H1 (cell line): ENCODE measurements at regions not wholly inside any gene's neighbourhood (a gene's known extent, or its start where the extent isn't known, plus 50 kb on each side); places are given as distances from the start of the nearest gene placed in this dataset.

Source experiments
- CTCF ChIA-PET: fragments of 300-600 bp; sonication (Branson Sonifier 250); formaldehyde crosslinking; loops from one replicate; lab custom pipeline; 2021; ENCODE audit not compliant: partially characterized antibody; lab: Charles Lee
- POLR2A ChIA-PET: fragments of 300-600 bp; sonication (Branson Sonifier 250); formaldehyde crosslinking; loops from one replicate; lab custom pipeline; 2021; ENCODE audit warnings: inconsistent platforms; ENCODE audit not compliant: partially characterized antibody; lab: Charles Lee
- DNase-seq, 2 experiments: peaks; one replicate each; pipeline versions ENCODE4 v3.0.0 to v3.0.0-alpha.2; 2010 to 2022; ENCODE audit warnings: low spot score in 2 of 2, low read depth in 1 of 2, mixed read lengths in 1 of 2
- FAIRE-seq: peaks from 2 replicates; lab custom pipeline; 2011; peaks lifted over from hg19 to GRCh38; lab: Jason Lieb, UNC
- H2AFZ ChIP-seq: 2 replicates; pipeline ENCODE4 v1.8.1; 2012; ENCODE audit warnings: low read length, inconsistent platforms
- H2AK5ac ChIP-seq: 2 replicates; pipeline ENCODE4 v1.6.1; 2013; ENCODE audit warnings: low read depth, low read length
- H2BK120ac ChIP-seq: replicated peaks from 2 replicates; pipeline ENCODE3; 2013; ENCODE audit warnings: low read depth, low read length, inconsistent platforms
- H2BK12ac ChIP-seq: 2 replicates; pipeline ENCODE4 v1.6.1; 2013; ENCODE audit warnings: low read depth, low read length
- H2BK15ac ChIP-seq: 2 replicates; pipeline ENCODE4 v1.6.1; 2013; ENCODE audit warnings: low read length
- H2BK20ac ChIP-seq: 2 replicates; pipeline ENCODE4 v1.6.1; 2013; ENCODE audit warnings: low read length
- H2BK5ac ChIP-seq: 2 replicates; pipeline ENCODE4 v1.6.1; 2013; ENCODE audit warnings: low read depth, low read length
- H3K14ac ChIP-seq: 2 replicates; pipeline ENCODE4 v1.6.1; 2013; ENCODE audit warnings: inconsistent platforms; ENCODE audit not compliant: insufficient read length
- H3K18ac ChIP-seq: 2 replicates; pipeline ENCODE4 v1.6.1; 2013; ENCODE audit warnings: low read length; ENCODE audit errors: extremely low read depth
- H3K23ac ChIP-seq: 2 replicates; pipeline ENCODE4 v1.6.1; 2013; ENCODE audit warnings: inconsistent platforms; ENCODE audit not compliant: insufficient read length
- H3K23me2 ChIP-seq: 2 replicates; pipeline ENCODE4 v1.6.1; 2013; ENCODE audit warnings: low read depth, low read length
- H3K27ac ChIP-seq: 2 replicates; pipeline ENCODE4 v1.6.1; 2011; ENCODE audit warnings: low read depth, low read length, inconsistent platforms
- H3K27me3 ChIP-seq, 4 experiments: replicated peaks in 1 of 4; 1 replicate in 1 of 4; 2 replicates in 3 of 4; pipeline versions ENCODE4 v1.6.1 to v1.8.1; 2011 to 2013; ENCODE audit warnings: low read length in 3 of 4, mild to moderate bottlenecking in 3 of 4, inconsistent platforms in 2 of 4, mixed read lengths in 2 of 4, moderate library complexity in 1 of 4; ENCODE audit not compliant: control insufficient read depth in 3 of 4, insufficient read depth in 3 of 4; ENCODE audit errors: extremely low read depth in 1 of 4
- H3K36me3 ChIP-seq, 4 experiments: 2 replicates each; pipeline versions ENCODE4 v1.6.1 to v1.8.1; 2011 to 2013; ENCODE audit warnings: mild to moderate bottlenecking in 4 of 4, low read length in 3 of 4, moderate library complexity in 2 of 4, control low read depth in 1 of 4, inconsistent platforms in 1 of 4; ENCODE audit not compliant: insufficient read depth in 4 of 4, control insufficient read depth in 2 of 4
- H3K4ac ChIP-seq: replicated peaks from 2 replicates; pipeline ENCODE3; 2013; ENCODE audit warnings: low read length, low read depth, mixed read lengths, inconsistent platforms; ENCODE audit not compliant: insufficient read length
- H3K4me1 ChIP-seq, 4 experiments: replicated peaks in 1 of 4; 1 replicate in 1 of 4; 2 replicates in 3 of 4; pipeline versions ENCODE4 v1.6.1 to v1.8.1; 2011 to 2013; ENCODE audit warnings: low read length in 3 of 4, inconsistent platforms in 2 of 4, mixed read lengths in 1 of 4; ENCODE audit not compliant: insufficient read depth in 4 of 4, control insufficient read depth in 3 of 4
- H3K4me2 ChIP-seq, 2 experiments: 2 replicates each; pipeline versions ENCODE4 v1.6.1 to v1.8.1; 2011 to 2013; ENCODE audit warnings: low read depth in 2 of 2, low read length in 2 of 2, control low read depth in 1 of 2, inconsistent platforms in 1 of 2, mild to moderate bottlenecking in 1 of 2; ENCODE audit not compliant: insufficient read depth in 1 of 2
- H3K4me3 ChIP-seq, 4 experiments: fragments of 200-600, 300-600 bp in 1 of 4; sonication (generic), shearing (Covaris generic), sonication (Bioruptor Twin) in 1 of 4; 2 replicates each; pipeline versions ENCODE4 v1.5.1 to v1.8.1; 2011 to 2016; ENCODE audit warnings: low read length in 4 of 4, low read depth in 3 of 4, control low read depth in 2 of 4, inconsistent platforms in 2 of 4, mild to moderate bottlenecking in 2 of 4, mixed read lengths in 1 of 4, moderate library complexity in 1 of 4; ENCODE audit not compliant: insufficient read depth in 2 of 4; ENCODE audit errors: extremely low read depth in 1 of 4
- H3K56ac ChIP-seq: replicated peaks from 2 replicates; pipeline ENCODE3; 2013; ENCODE audit warnings: low read depth, mild to moderate bottlenecking, mixed read lengths, low read length, inconsistent platforms; ENCODE audit not compliant: insufficient read length
- H3K79me1 ChIP-seq: 2 replicates; pipeline ENCODE4 v1.6.1; 2013; ENCODE audit warnings: low read depth, low read length, control low read depth
- H3K79me2 ChIP-seq, 2 experiments: 2 replicates each; pipeline versions ENCODE4 v1.6.1 to v1.8.1; 2012 to 2013; ENCODE audit warnings: low read length in 2 of 2, mild to moderate bottlenecking in 2 of 2, inconsistent platforms in 1 of 2; ENCODE audit not compliant: insufficient read depth in 2 of 2, control insufficient read depth in 1 of 2
- H3K9ac ChIP-seq, 4 experiments: replicated peaks in 1 of 4; 1 replicate in 1 of 4; 2 replicates in 3 of 4; pipeline versions ENCODE4 v1.6.1 to v1.8.1; 2011 to 2013; ENCODE audit warnings: low read depth in 3 of 4, low read length in 3 of 4, control low read depth in 2 of 4, mild to moderate bottlenecking in 2 of 4, moderate library complexity in 2 of 4, inconsistent platforms in 1 of 4; ENCODE audit errors: extremely low read depth in 1 of 4
- H3K9me3 ChIP-seq, 2 experiments: 2 replicates each; pipeline versions ENCODE4 v1.6.1 to v1.8.1; 2012 to 2013; ENCODE audit warnings: mild to moderate bottlenecking in 2 of 2, moderate library complexity in 2 of 2, control low read depth in 1 of 2, inconsistent platforms in 1 of 2, low read depth in 1 of 2, low read length in 1 of 2, mixed read lengths in 1 of 2; ENCODE audit not compliant: insufficient read depth in 2 of 2
- H4K20me1 ChIP-seq, 2 experiments: replicated peaks in 1 of 2; 2 replicates each; pipeline versions ENCODE3 to v1.8.1; 2011 to 2013; ENCODE audit warnings: inconsistent platforms in 2 of 2, low read length in 2 of 2, mild to moderate bottlenecking in 1 of 2; ENCODE audit not compliant: insufficient read depth in 2 of 2, control insufficient read depth in 1 of 2
- H4K5ac ChIP-seq: 2 replicates; pipeline ENCODE4 v1.6.1; 2013; ENCODE audit warnings: low read length, low read depth, mixed read lengths, inconsistent platforms; ENCODE audit not compliant: insufficient read length
- H4K8ac ChIP-seq: 2 replicates; pipeline ENCODE4 v1.8.0; 2013; ENCODE audit warnings: mild to moderate bottlenecking, moderate library complexity, low read length, inconsistent platforms; ENCODE audit not compliant: insufficient read depth; ENCODE audit errors: extremely low read depth
- H4K91ac ChIP-seq: replicated peaks from 2 replicates; pipeline ENCODE3; 2013; ENCODE audit warnings: low read length, mixed read lengths, inconsistent platforms; ENCODE audit not compliant: insufficient read length
- ATF3 ChIP-seq: IDR thresholded peaks from 2 replicates; pipeline ENCODE4 v1.6.1; 2011; ENCODE audit warnings: low read depth, mild to moderate bottlenecking, low read length; ENCODE audit not compliant: insufficient read depth
- CREB1 ChIP-seq: IDR thresholded peaks from 2 replicates; pipeline ENCODE4 v1.6.1; 2012; ENCODE audit warnings: inconsistent platforms
- CTCF ChIP-seq, 3 experiments: IDR thresholded peaks; 1 replicate in 2 of 3; 2 replicates in 1 of 3; pipeline versions ENCODE4 v1.5.1 to v1.6.1; 2011; ENCODE audit warnings: low read length in 3 of 3, mild to moderate bottlenecking in 3 of 3, inconsistent platforms in 2 of 3, low read depth in 1 of 3, moderate library complexity in 1 of 3; ENCODE audit not compliant: insufficient read depth in 1 of 3; ENCODE audit errors: control extremely low read depth in 1 of 3
- EP300 ChIP-seq, 2 experiments: IDR thresholded peaks; 1 replicate in 1 of 2; 2 replicates in 1 of 2; pipeline ENCODE4 v1.6.1; 2011 to 2012; ENCODE audit warnings: low read depth in 2 of 2, low read length in 2 of 2, mild to moderate bottlenecking in 2 of 2, borderline replicate concordance in 1 of 2, inconsistent platforms in 1 of 2, moderate library complexity in 1 of 2
- RAD21 ChIP-seq, 2 experiments: IDR thresholded peaks in 1 of 2; conservative IDR thresholded peaks in 1 of 2; 2 replicates each; pipeline ENCODE4 v1.6.1; 2011; ENCODE audit warnings: low read depth in 2 of 2, low read length in 2 of 2, improper control_type of control experiment in 1 of 2, inconsistent platforms in 1 of 2, mild to moderate bottlenecking in 1 of 2, moderate library complexity in 1 of 2
- SP2 ChIP-seq: IDR thresholded peaks from 2 replicates; pipeline ENCODE4 v1.6.1; 2012; ENCODE audit warnings: mild to moderate bottlenecking, low read length, inconsistent platforms
- WGBS, 2 experiments: shearing (Covaris generic) in 1 of 2; methylation state at CpG; one replicate each; pipeline versions ENCODE4 v1.1.6 to v1.1.7; 2013 to 2015; ENCODE audit warnings: low lambda C conversion rate in 2 of 2, mixed read lengths in 2 of 2, inconsistent platforms in 1 of 2, low coverage in 1 of 2, missing lambda C conversion rate in 1 of 2; ENCODE audit not compliant: insufficient replicate concordance in 2 of 2, insufficient coverage in 1 of 2, insufficient read length in 1 of 2; ENCODE audit errors: extremely low coverage in 1 of 2, missing lambda C conversion rate in 1 of 2; 5-methylcytosine and 5-hydroxymethylcytosine counted together

DNA sequence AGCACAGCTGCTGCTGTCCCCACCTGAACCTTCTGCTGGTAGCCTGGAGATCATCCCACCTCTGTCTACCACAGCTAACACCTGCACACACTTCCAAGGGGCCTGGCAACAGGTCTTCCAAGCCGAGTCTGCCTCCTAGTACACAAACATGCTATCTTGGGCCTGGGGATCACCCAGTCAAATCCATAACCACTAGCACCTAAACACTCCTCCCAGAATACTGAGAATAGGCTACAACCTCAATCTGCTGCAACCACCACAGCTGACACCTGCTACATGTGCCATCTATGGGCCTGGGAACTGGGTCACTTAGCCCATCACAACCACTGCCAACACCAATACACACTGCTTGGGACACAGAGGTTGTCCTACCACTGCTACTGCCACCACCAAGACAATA lies 362.8 kb upstream of the ARPP21 start:
- Histone ChIP-seq H2BK120ac (no peak overlapping the region), H4K20me1 (no peaks in the 10 kb centered on the region), H2AK5ac (no peak overlapping the region), H2BK20ac (no peak overlapping the region), H3K79me2 (no peaks in the 10 kb centered on the region), H2BK12ac (no peak overlapping the region), H3K9ac (no peak overlapping the region), H3K18ac (no peak overlapping the region), H4K91ac (no peak overlapping the region), H3K4ac (no peak overlapping the region), H4K8ac (no peak overlapping the region), H3K4me3 (no peak overlapping the region), H3K27me3 (no peaks in the 10 kb centered on the region), H3K14ac (no peak overlapping the region), H3K23ac (no peak overlapping the region), H3K36me3 (no peaks in the 10 kb centered on the region), H3K4me1 (no peaks in the 10 kb centered on the region), H3K27ac (no peak overlapping the region), H3K56ac (no peak overlapping the region), H3K9me3 (no peaks in the 10 kb centered on the region), H4K5ac (no peak overlapping the region), H3K4me2 (no peak overlapping the region), H2AFZ (no peak overlapping the region), H2BK15ac (no peak overlapping the region), H2BK5ac (no peak overlapping the region), H3K79me1 (no peaks in the 10 kb centered on the region), H3K23me2 (no peaks in the 10 kb centered on the region)
- ChIA-PET CTCF (no interaction called here), POLR2A (no interaction called here)
- WGBS, 2 experiments = 100% methylated on average over 1 of the region's 1 CpG; no CpG with 5 or more reads in 1 of the 2 experiments
- DNase-seq (no peak), FAIRE-seq (no peak)
- TF ChIP-seq EP300 (IDR thresholded peaks at IDR 0.05; ENCODE audit: borderline replicate concordance in 1 of 2, low read depth in 2 of 2, low read length in 2 of 2) = no peak
- TF ChIP-seq CTCF (IDR thresholded peaks at IDR 0.05; ENCODE audit: control extremely low read depth in 1 of 3, insufficient read depth in 1 of 3, low read depth in 1 of 3, low read length in 3 of 3) = no peak
- TF ChIP-seq SP2 = no peak
- no peak for TF ChIP-seq RAD21 (IDR thresholded peaks at IDR 0.05 in 1 of 2, conservative IDR thresholded peaks at IDR 0.05 in 1 of 2; ENCODE audit: low read depth in 2 of 2, low read length in 2 of 2)
- TF ChIP-seq ATF3 = no peak
- TF ChIP-seq CREB1 = no peak
